NCI-H446 (cell line): ENCODE measurements at regions not wholly inside any gene's neighbourhood (a gene's known extent, or its start where the extent isn't known, plus 50 kb on each side); places are given as distances from the start of the nearest gene placed in this dataset.
A peak's percentile ranks its signal among the peaks of the same experiment; 100 is the strongest.

Source experiments
- DNase-seq, 2 experiments: peaks; one replicate each; lab custom pipeline; 2025; lab: John Stamatoyannopoulos, UW

GRCh38 chr4:134343656-134344055 is 142.1 kb upstream of the PABPC4L start:
- DNase-seq = no peak

GRCh38 chr4:134343081-134343480 is 141.5 kb upstream of the PABPC4L start:
- DNase-seq = no peak

GRCh38 chr4:134337574-134337973 is 136.0 kb upstream of the PABPC4L start:
- no peak for DNase-seq

GRCh38 chr4:134328741-134329140 is 127.2 kb upstream of the PABPC4L start:
- peak in 1 of 2 experiments; percentile 37 for DNase-seq

GRCh38 chr4:134327274-134328122 is 125.9 kb upstream of the PABPC4L start:
- peak; percentile 63 to 79 for DNase-seq

- peak; percentile 44 to 54 for DNase-seq
These were observed 125.3 kb upstream of the PABPC4L start for GRCh38 chr4:134326866-134327265.

- DNase-seq = no peak
These were observed 122.6 kb upstream of the PABPC4L start for GRCh38 chr4:134324179-134324578.

GRCh38 chr4:134320048-134320447 is 118.5 kb upstream of the PABPC4L start:
- DNase-seq = no peak

GRCh38 chr4:134313591-134313990 is 112.0 kb upstream of the PABPC4L start:
- DNase-seq = no peak

- DNase-seq = no peak
These were observed 108.1 kb upstream of the PABPC4L start for GRCh38 chr4:134309715-134310114.

- no peak for DNase-seq
These were observed 107.3 kb upstream of the PABPC4L start for GRCh38 chr4:134308910-134309309.

GRCh38 chr4:134298313-134298712 is 96.7 kb upstream of the PABPC4L start:
- DNase-seq = no peak

GRCh38 chr4:134297765-134298164 is 96.2 kb upstream of the PABPC4L start:
- DNase-seq = no peak

- DNase-seq = no peak
These were observed 81.1 kb upstream of the PABPC4L start for GRCh38 chr4:134282680-134283079.

GRCh38 chr4:134278675-134279074 is 77.1 kb upstream of the PABPC4L start:
- DNase-seq = no peak

GRCh38 chr4:134276476-134276875 is 74.9 kb upstream of the PABPC4L start:
- DNase-seq = no peak

- DNase-seq = no peak
These were observed 58.5 kb upstream of the PABPC4L start for GRCh38 chr4:134260126-134260525.
